Karpas-422 (cell line): ENCODE measurements at regions not wholly inside any gene's neighbourhood (a gene's known extent, or its start where the extent isn't known, plus 50 kb on each side); places are given as distances from the start of the nearest gene placed in this dataset.

Source experiments
- DNase-seq: peaks from one replicate; pipeline ENCODE4 v3.0.0-alpha.2; 2015
- H2AFZ ChIP-seq: fragments of 200-600 bp; sonication (generic); 2 replicates; pipeline ENCODE4 v1.6.1; 2014; ENCODE audit warnings: antibody characterized with exemption, low read length, mixed read lengths
- H3K27ac ChIP-seq: fragments of 200-600 bp; sonication (generic); 2 replicates; pipeline ENCODE4 v1.5.1; 2014; ENCODE audit warnings: mild to moderate bottlenecking, low read length, moderate library complexity
- H3K27me3 ChIP-seq: fragments of 200-600 bp; sonication (generic); 2 replicates; pipeline ENCODE4 v1.6.1; 2014; ENCODE audit warnings: low read length, mixed read lengths
- H3K36me3 ChIP-seq: fragments of 200-600 bp; sonication (generic); 2 replicates; pipeline ENCODE4 v1.6.1; 2014; ENCODE audit warnings: low read length, mixed read lengths; ENCODE audit not compliant: insufficient read depth
- H3K4me1 ChIP-seq: fragments of 200-600 bp; sonication (generic); 2 replicates; pipeline ENCODE4 v1.6.1; 2014; ENCODE audit warnings: mild to moderate bottlenecking, low read length, mixed read lengths
- H3K4me2 ChIP-seq: fragments of 200-600 bp; sonication (generic); 2 replicates; pipeline ENCODE4 v1.6.1; 2014; ENCODE audit warnings: low read length, low read depth, mild to moderate bottlenecking; ENCODE audit not compliant: poor library complexity, severe bottlenecking
- H3K4me3 ChIP-seq: fragments of 200-600 bp; sonication (generic); 2 replicates; pipeline ENCODE4 v1.5.1; 2014; ENCODE audit warnings: mild to moderate bottlenecking, antibody characterized with exemption, low read length, mixed read lengths
- H3K79me2 ChIP-seq: fragments of 200-600 bp; sonication (generic); 2 replicates; pipeline ENCODE4 v1.6.1; 2014; ENCODE audit warnings: mild to moderate bottlenecking, low read length, mixed read lengths
- H3K9ac ChIP-seq: fragments of 200-600 bp; sonication (generic); 2 replicates; pipeline ENCODE4 v1.6.0; 2014; ENCODE audit warnings: low read length
- H3K9me2 ChIP-seq: fragments of 200-600 bp; sonication (generic), shearing (Covaris generic); replicated peaks from 2 replicates; pipeline ENCODE4 v1.6.0; 2014; ENCODE audit warnings: mild to moderate bottlenecking, low read length, moderate library complexity; ENCODE audit not compliant: insufficient read depth
- H3K9me3 ChIP-seq: fragments of 300-700, 200-600 bp; sonication (generic); 2 replicates; pipeline ENCODE4 v1.6.1; 2014; ENCODE audit warnings: low read length, mixed read lengths
- H4K20me1 ChIP-seq: fragments of 200-600 bp; sonication (generic); 2 replicates; pipeline ENCODE4 v1.6.1; 2014; ENCODE audit warnings: mild to moderate bottlenecking, antibody characterized with exemption, low read length, low read depth; ENCODE audit not compliant: insufficient read depth

GRCh38 chr1:38392861-38393260, 346.3 kb upstream of the POU3F1 start:
- Histone ChIP-seq H3K36me3 (no peaks in the 10 kb centered on the region), H3K79me2 (no peaks in the 10 kb centered on the region), H3K9me2 (no peaks in the 10 kb centered on the region), H3K27ac (no peak overlapping the region), H3K9me3 (peaks cover 4% of the 10 kb centered on the region; the same call in 1 of the 2 replicates), H3K9ac (no peak overlapping the region), H3K27me3 (no peaks in the 10 kb centered on the region), H3K4me3 (no peak overlapping the region), H2AFZ (no peak overlapping the region), H3K4me2 (no peak overlapping the region), H3K4me1 (peaks cover 8% of the 10 kb centered on the region), H4K20me1 (no peaks in the 10 kb centered on the region)
- DNase-seq = no peak

- no peaks in the 10 kb centered on the region for H3K9me2 ChIP-seq
- H3K4me2 ChIP-seq = peak overlapping the region; percentile 31
- H3K79me2 ChIP-seq = no peaks in the 10 kb centered on the region
- H3K4me1 ChIP-seq = peaks cover 49% of the 10 kb centered on the region
- no peak for DNase-seq
- no peak overlapping the region for H3K9ac ChIP-seq
- no peak overlapping the region for H2AFZ ChIP-seq
- no peaks in the 10 kb centered on the region for H3K36me3 ChIP-seq
- no peaks in the 10 kb centered on the region for H3K27me3 ChIP-seq
- H3K27ac ChIP-seq = peak overlapping the region; percentile 45; the same call in 1 of the 2 replicates
- no peaks in the 10 kb centered on the region for H4K20me1 ChIP-seq
- no peak overlapping the region for H3K4me3 ChIP-seq
- no peaks in the 10 kb centered on the region for H3K9me3 ChIP-seq
These were observed 334.7 kb upstream of the POU3F1 start for GRCh38 chr1:38381256-38381655.

GRCh38 chr1:38376577-38376976, 330.0 kb upstream of the POU3F1 start:
- Histone ChIP-seq H2AFZ (peak overlapping the region; percentile 54; the same call in 1 of the 2 replicates), H3K9me2 (no peaks in the 10 kb centered on the region), H3K27me3 (no peaks in the 10 kb centered on the region), H3K4me1 (peaks cover 63% of the 10 kb centered on the region), H3K4me2 (peak overlapping the region; percentile 53), H3K27ac (peak overlapping the region; percentile 94), H3K9ac (peak overlapping the region; percentile 49), H3K79me2 (no peaks in the 10 kb centered on the region), H3K4me3 (peak overlapping the region; percentile 21), H3K9me3 (peaks cover 15% of the 10 kb centered on the region), H4K20me1 (no peaks in the 10 kb centered on the region), H3K36me3 (peaks cover 7% of the 10 kb centered on the region; the same call in 1 of the 2 replicates)
- peak; percentile 54 for DNase-seq

GRCh38 chr1:38375035-38375434, 328.4 kb upstream of the POU3F1 start:
- no peaks in the 10 kb centered on the region for H3K27me3 ChIP-seq
- H3K4me1 ChIP-seq = peaks cover 55% of the 10 kb centered on the region
- H3K36me3 ChIP-seq = peaks cover 7% of the 10 kb centered on the region; the same call in 1 of the 2 replicates
- H3K9ac ChIP-seq = no peak overlapping the region
- no peak for DNase-seq
- H3K9me3 ChIP-seq = peaks cover 15% of the 10 kb centered on the region
- H3K79me2 ChIP-seq = no peaks in the 10 kb centered on the region
- no peak overlapping the region for H3K4me2 ChIP-seq
- peak overlapping the region; percentile 94 for H3K27ac ChIP-seq
- H2AFZ ChIP-seq = no peak overlapping the region
- H3K4me3 ChIP-seq = 0 out of 2 replicates have a peak overlapping the region, but pooled peaks have one; percentile 21
- H3K9me2 ChIP-seq = no peaks in the 10 kb centered on the region
- no peaks in the 10 kb centered on the region for H4K20me1 ChIP-seq

GRCh38 chr1:38371505-38371844, 324.9 kb upstream of the POU3F1 start:
- DNase-seq = no peak

GRCh38 chr1:38370716-38371504, 324.3 kb upstream of the POU3F1 start:
- Histone ChIP-seq H3K27ac (no peak overlapping the region), H4K20me1 (no peaks in the 10 kb centered on the region), H3K9me2 (no peaks in the 10 kb centered on the region), H3K27me3 (peaks cover 3% of the 10 kb centered on the region; the same call in 1 of the 2 replicates), H3K9me3 (peaks cover 15% of the 10 kb centered on the region), H2AFZ (no peak overlapping the region), H3K4me1 (peaks cover 21% of the 10 kb centered on the region), H3K4me2 (no peak overlapping the region), H3K4me3 (no peak overlapping the region), H3K9ac (no peak overlapping the region), H3K36me3 (peaks cover 7% of the 10 kb centered on the region; the same call in 1 of the 2 replicates), H3K79me2 (no peaks in the 10 kb centered on the region)
- DNase-seq = no peak

More at GRCh38 chr1:38371505-38371844, 324.9 kb upstream of the POU3F1 start:
- Histone ChIP-seq H3K9me2 (no peaks in the 10 kb centered on the region), H3K4me2 (no peak overlapping the region), H3K9me3 (peaks cover 15% of the 10 kb centered on the region), H3K4me1 (peaks cover 27% of the 10 kb centered on the region), H4K20me1 (no peaks in the 10 kb centered on the region), H3K36me3 (peaks cover 7% of the 10 kb centered on the region; the same call in 1 of the 2 replicates), H3K79me2 (no peaks in the 10 kb centered on the region), H3K27me3 (peaks cover 3% of the 10 kb centered on the region; the same call in 1 of the 2 replicates), H3K9ac (no peak overlapping the region), H3K4me3 (no peak overlapping the region), H2AFZ (no peak overlapping the region), H3K27ac (no peak overlapping the region)

GRCh38 chr1:38365242-38365641, 318.6 kb upstream of the POU3F1 start:
- peak; percentile 38 for DNase-seq
- Histone ChIP-seq H3K27ac (no peak overlapping the region), H3K79me2 (no peaks in the 10 kb centered on the region)

GRCh38 chr1:38361566-38361965, 315.0 kb upstream of the POU3F1 start:
- no peak overlapping the region for H2AFZ ChIP-seq
- H3K9ac ChIP-seq = no peak overlapping the region
- no peak overlapping the region for H3K27ac ChIP-seq
- H3K9me3 ChIP-seq = no peaks in the 10 kb centered on the region
- no peak overlapping the region for H3K4me2 ChIP-seq
- no peaks in the 10 kb centered on the region for H3K27me3 ChIP-seq
- no peaks in the 10 kb centered on the region for H3K9me2 ChIP-seq
- DNase-seq = no peak
- no peaks in the 10 kb centered on the region for H3K79me2 ChIP-seq
- H3K36me3 ChIP-seq = no peaks in the 10 kb centered on the region
- no peak overlapping the region for H3K4me3 ChIP-seq
- H3K4me1 ChIP-seq = no peaks in the 10 kb centered on the region
- H4K20me1 ChIP-seq = no peaks in the 10 kb centered on the region

More at GRCh38 chr1:38365242-38365641, 318.6 kb upstream of the POU3F1 start:
- H3K27me3 ChIP-seq = peaks cover 3% of the 10 kb centered on the region; the same call in 1 of the 2 replicates
- H3K9ac ChIP-seq = no peak overlapping the region
- no peaks in the 10 kb centered on the region for H3K4me1 ChIP-seq
- H3K4me3 ChIP-seq = no peak overlapping the region
- no peak overlapping the region for H2AFZ ChIP-seq
- H3K9me3 ChIP-seq = no peaks in the 10 kb centered on the region
- no peaks in the 10 kb centered on the region for H3K9me2 ChIP-seq
- H3K36me3 ChIP-seq = no peaks in the 10 kb centered on the region
- H4K20me1 ChIP-seq = no peaks in the 10 kb centered on the region
- H3K4me2 ChIP-seq = no peak overlapping the region
